Breast epithelium (tissue), 4 donors: ENCODE measurements at regions not wholly inside any gene's neighbourhood (a gene's known extent, or its start where the extent isn't known, plus 50 kb on each side); places are given as distances from the start of the nearest gene placed in this dataset.

Experiments used
- DNase-seq, 2 donors: peaks; one replicate each; pipeline ENCODE4 v3.0.0-alpha.2; 2019; ENCODE audit warnings: low spot score in 2 of 2
- H3K27ac ChIP-seq, 2 donors: fragments of 200-600 bp; sonication (generic) in 1 of 2; one replicate each; pipeline ENCODE4 v1.5.1; 2016 to 2019; ENCODE audit warnings: mild to moderate bottlenecking in 1 of 2
- H3K27me3 ChIP-seq, 2 donors: fragments of 200-600 bp; sonication (generic) in 1 of 2; one replicate each; pipeline versions ENCODE4 v1.5.1 to v1.6.0; 2017 to 2019; ENCODE audit warnings: control low read depth in 1 of 2, mild to moderate bottlenecking in 1 of 2
- H3K36me3 ChIP-seq: fragments of 200-600 bp; one replicate; pipeline ENCODE4 v1.5.1; 2019
- H3K4me1 ChIP-seq, 2 donors: fragments of 200-600 bp; sonication (generic); one replicate each; pipeline ENCODE4 v1.5.1; 2016 to 2019; ENCODE audit warnings: control low read depth in 1 of 2
- H3K4me3 ChIP-seq, 3 donors: fragments of 200-600 bp; sonication (generic); 1 replicate in 2 of 3; 2 replicates in 1 of 3; pipeline ENCODE4 v1.5.1; 2016 to 2019; ENCODE audit warnings: mild to moderate bottlenecking in 3 of 3, moderate library complexity in 2 of 3
- H3K9me3 ChIP-seq, 2 donors: fragments of 200-600 bp; sonication (generic) in 1 of 2; one replicate each; pipeline ENCODE4 v1.5.1; 2016 to 2019; ENCODE audit warnings: control low read depth in 1 of 2
- CTCF ChIP-seq, 3 donors: fragments of 450-650 bp; IDR thresholded peaks; one replicate each; pipeline ENCODE4 v1.5.1; 2016 to 2017; ENCODE audit warnings: antibody characterized with exemption in 3 of 3, mild to moderate bottlenecking in 3 of 3, moderate library complexity in 3 of 3
- POLR2A ChIP-seq: fragments of 450-650 bp; IDR thresholded peaks from one replicate; pipeline ENCODE4 v1.6.1; 2016; ENCODE audit warnings: antibody characterized with exemption, mild to moderate bottlenecking, moderate library complexity
- POLR2AphosphoS5 ChIP-seq, 3 donors: sonication (generic); formaldehyde crosslinking; IDR thresholded peaks; one replicate each; pipeline ENCODE4 v1.6.1; 2017; ENCODE audit warnings: antibody characterized with exemption in 3 of 3
- intact Hi-C: fragments of 100-400 bp; cut with DNase I; formaldehyde crosslinking; loops from one replicate; pipeline ENCODE4 v1.15.1; 2023; ENCODE audit warnings: low total_unique reads

GRCh38 chr6:139752086-139752485 lies 377.6 kb upstream of the CITED2 start:
- Histone ChIP-seq H3K9me3 (no peaks in the 10 kb centered on the region), H3K4me1 (peaks cover 0 to 4% of the 10 kb centered on the region in 2 donors), H3K27ac (no peak overlapping the region), H3K4me3 (no peak overlapping the region), H3K27me3 (no peaks in the 10 kb centered on the region), H3K36me3 (no peaks in the 10 kb centered on the region)
- DNase-seq = no peak
- TF ChIP-seq POLR2A (no peak), POLR2AphosphoS5 (IDR thresholded peaks at IDR 0.05) (no peak), CTCF (IDR thresholded peaks at IDR 0.05) (no peak)
- intact Hi-C loops = no loop called here

GRCh38 chr6:139751179-139751578 lies 376.7 kb upstream of the CITED2 start:
- no peaks in the 10 kb centered on the region for H3K27me3 ChIP-seq
- peaks cover 0 to 4% of the 10 kb centered on the region in 2 donors for H3K4me1 ChIP-seq
- TF ChIP-seq POLR2A = no peak
- TF ChIP-seq POLR2AphosphoS5 (IDR thresholded peaks at IDR 0.05) = no peak
- TF ChIP-seq CTCF (IDR thresholded peaks at IDR 0.05) = no peak
- H3K36me3 ChIP-seq = no peaks in the 10 kb centered on the region
- no peak for DNase-seq
- intact Hi-C loops = no loop called here
- H3K4me3 ChIP-seq = no peak overlapping the region
- H3K9me3 ChIP-seq = no peaks in the 10 kb centered on the region
- H3K27ac ChIP-seq = no peak overlapping the region

- Histone ChIP-seq H3K4me1 (no peaks in the 10 kb centered on the region), H3K9me3 (no peaks in the 10 kb centered on the region), H3K36me3 (no peaks in the 10 kb centered on the region), H3K4me3 (no peak overlapping the region), H3K27ac (no peak overlapping the region), H3K27me3 (no peaks in the 10 kb centered on the region)
- TF ChIP-seq POLR2A = no peak
- TF ChIP-seq CTCF (IDR thresholded peaks at IDR 0.05) = no peak
- TF ChIP-seq POLR2AphosphoS5 (IDR thresholded peaks at IDR 0.05) = no peak
- intact Hi-C loops = no loop called here
- no peak for DNase-seq
These were observed 374.1 kb upstream of the CITED2 start for GRCh38 chr6:139748353-139749146.

GRCh38 chr6:139747154-139747553 lies 372.7 kb upstream of the CITED2 start:
- Histone ChIP-seq H3K9me3 (no peaks in the 10 kb centered on the region), H3K4me1 (no peaks in the 10 kb centered on the region), H3K27ac (no peak overlapping the region), H3K36me3 (no peaks in the 10 kb centered on the region), H3K27me3 (no peaks in the 10 kb centered on the region), H3K4me3 (no peak overlapping the region)
- intact Hi-C loops = no loop called here
- no peak for DNase-seq
- TF ChIP-seq POLR2A (no peak), CTCF (IDR thresholded peaks at IDR 0.05) (no peak), POLR2AphosphoS5 (IDR thresholded peaks at IDR 0.05) (no peak)

GRCh38 chr6:139744891-139745290 lies 370.4 kb upstream of the CITED2 start:
- intact Hi-C loops = no loop called here
- Histone ChIP-seq H3K36me3 (no peaks in the 10 kb centered on the region), H3K27me3 (no peaks in the 10 kb centered on the region), H3K4me1 (no peaks in the 10 kb centered on the region), H3K9me3 (no peaks in the 10 kb centered on the region), H3K27ac (no peak overlapping the region), H3K4me3 (no peak overlapping the region)
- no peak for TF ChIP-seq POLR2AphosphoS5 (IDR thresholded peaks at IDR 0.05)
- TF ChIP-seq CTCF (IDR thresholded peaks at IDR 0.05) = no peak
- no peak for TF ChIP-seq POLR2A
- DNase-seq = no peak
